Hematopoietic multipotent progenitor cell treated with erythropoietin and hydrocortisone succinate and interleukin-3 and kit ligand, for 6 days (in vitro differentiated cells): ENCODE measurements at regions not wholly inside any gene's neighbourhood (a gene's known extent, or its start where the extent isn't known, plus 50 kb on each side); places are given as distances from the start of the nearest gene placed in this dataset.

Source experiments
- DNase-seq: peaks from one replicate; pipeline ENCODE4 v3.0.0-alpha.2; 2015

DNA sequence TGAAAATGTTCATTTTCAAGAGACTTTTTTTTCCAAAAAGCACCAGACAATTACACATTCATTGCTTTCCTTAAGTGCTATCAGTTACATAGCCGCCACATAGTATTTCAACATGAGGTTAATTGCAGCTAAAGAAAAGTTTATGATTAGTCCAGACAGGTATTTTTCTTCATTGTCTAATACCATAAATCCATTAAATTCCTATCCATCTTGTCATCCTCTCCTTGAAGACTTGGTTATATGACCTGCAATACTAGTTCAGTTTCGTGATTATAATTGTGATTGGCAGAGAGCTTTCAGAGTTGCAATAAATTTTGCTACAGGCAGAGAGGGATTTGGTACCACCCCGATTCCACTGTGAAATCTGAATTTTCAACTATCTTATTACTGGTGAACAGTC, 437.7 kb downstream of the GPATCH2 start:
- no peak for DNase-seq

DNA sequence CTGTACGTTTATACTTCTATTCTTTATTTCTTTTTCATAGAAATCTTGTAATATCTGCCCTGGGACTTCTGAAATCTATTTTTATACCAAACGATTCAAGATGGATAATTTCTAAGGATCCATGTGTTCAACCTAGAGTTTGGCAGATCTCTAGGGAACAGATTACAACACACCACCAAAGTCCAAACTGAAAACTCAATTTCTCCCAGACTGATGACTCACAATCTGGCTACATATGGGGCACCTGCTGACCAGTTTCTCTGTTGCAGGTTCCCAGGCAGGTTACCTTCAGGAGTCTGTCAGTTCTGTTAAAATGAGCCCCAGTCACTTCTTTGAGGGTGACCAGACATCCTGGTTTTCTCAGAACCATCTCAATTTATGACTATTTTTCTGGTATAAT, 439.4 kb downstream of the GPATCH2 start:
- DNase-seq: no peak

DNA sequence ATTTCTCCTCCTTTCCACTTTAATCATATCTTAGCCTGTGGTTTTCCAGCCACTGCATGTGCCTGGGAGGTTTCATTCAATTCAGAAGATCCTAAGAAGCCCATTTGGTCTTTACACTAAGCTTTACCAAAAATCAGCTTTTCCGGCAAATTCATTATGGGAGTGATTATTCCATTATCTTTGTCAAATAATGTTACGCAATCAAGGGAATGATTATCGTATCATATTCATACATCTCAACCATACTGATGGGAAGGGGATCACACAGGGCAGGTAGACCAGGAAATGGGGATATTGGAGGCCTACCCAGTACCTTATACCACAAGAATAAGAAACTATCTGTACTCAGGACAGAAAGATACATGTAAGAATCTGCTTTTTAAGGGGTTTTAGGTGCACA, 440.5 kb downstream of the GPATCH2 start:
- DNase-seq: no peak

DNA sequence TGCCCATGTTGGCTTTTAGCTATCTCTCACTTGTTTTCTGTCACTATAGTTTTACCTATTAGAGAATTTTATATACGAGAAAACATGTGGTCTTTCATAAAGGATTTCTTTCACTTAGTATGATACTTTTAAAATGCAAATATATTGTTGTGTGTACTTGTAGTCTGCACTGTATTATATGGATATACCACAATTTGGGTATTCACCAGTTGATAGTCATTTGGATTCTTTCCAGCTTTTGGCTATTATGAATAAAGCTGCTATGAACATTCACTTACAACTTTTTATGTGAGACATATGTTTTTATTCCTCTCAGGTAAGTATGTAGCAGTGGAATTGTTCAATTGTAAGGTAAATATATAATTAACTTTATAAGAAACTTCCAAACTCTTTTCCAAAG, 441.5 kb downstream of the GPATCH2 start:
- DNase-seq: no peak

DNA sequence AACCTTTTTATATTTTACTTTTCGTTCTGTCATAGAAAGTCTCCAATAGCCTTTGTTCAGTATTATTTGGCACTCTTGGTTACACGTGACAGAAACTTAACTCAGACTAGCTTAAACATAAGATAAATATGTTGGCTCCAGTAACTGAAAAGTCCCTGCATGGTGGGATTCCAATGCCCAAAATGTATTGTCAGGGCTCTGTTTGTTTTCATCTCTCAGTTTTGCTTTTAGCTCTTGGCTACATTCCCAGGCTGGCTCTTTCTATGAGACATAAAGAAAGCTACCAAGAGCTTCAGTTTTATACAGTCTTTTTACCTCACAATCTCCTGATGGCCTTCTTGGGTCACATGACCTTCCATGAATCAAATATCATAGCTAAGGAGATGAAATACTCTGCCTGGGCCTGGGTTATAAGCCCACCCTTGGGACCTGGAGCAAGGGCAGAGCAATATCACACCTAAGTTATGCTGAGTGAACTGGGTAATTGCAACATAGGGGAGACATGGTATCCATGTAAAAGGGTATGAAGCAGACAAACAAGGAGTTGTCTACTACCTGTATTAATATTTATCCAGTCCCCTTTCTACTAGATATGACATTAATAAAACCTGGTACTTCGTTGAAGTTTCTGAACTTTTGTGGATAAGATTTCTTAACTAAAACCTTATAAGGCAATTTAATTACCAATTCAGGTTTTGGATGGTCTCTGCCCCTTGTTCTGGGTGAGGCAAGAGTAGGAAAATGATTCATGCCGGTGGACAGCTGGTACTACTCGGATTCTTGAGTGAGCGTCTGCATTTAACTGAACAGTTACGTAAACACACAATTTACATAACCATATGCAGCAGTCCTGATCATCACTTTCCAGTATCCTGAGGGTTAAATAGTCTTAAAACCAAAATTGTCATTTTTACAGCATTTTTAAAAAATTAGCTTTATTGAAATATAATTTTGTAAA, 442.3 kb downstream of the GPATCH2 start:
- no peak for DNase-seq

DNA sequence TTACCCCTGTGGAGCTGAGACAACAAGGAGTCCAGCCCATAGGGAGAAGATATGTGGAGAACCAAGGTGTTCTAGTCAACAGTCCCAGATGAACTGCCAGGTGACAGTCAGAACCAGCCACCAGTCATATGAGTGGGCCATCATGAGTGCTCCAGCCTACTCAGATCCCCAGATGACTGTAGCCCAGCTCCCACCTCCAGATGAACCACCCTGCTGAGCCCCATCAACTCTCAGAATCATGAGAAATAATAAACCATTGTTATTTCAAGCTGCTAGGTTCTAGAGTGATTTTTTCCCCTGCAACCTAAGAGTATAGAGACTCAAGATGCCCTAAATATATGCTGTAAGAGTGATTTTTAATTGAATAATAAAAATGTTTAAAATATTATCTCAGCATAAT, 444.2 kb downstream of the GPATCH2 start:
- DNase-seq: no peak

DNA sequence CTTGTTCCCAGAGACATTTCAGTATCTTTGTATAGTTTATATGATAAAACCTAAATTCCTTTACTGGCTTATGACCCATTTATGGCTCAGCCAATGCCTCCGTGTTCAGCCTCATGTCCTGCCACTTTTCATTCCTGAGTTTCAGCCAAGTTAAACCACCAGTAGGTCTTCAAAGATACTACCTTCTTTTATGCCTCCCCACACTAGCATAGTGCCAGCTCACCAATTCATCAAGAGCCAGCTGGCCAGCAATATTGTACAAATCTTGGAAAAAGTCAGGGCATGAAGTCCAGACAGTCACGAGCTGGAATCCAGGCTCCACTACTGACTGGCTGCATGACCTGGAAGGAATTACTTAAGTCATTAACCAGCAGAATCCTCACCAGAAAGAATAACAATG, 446.0 kb downstream of the GPATCH2 start:
- DNase-seq: no peak

DNA sequence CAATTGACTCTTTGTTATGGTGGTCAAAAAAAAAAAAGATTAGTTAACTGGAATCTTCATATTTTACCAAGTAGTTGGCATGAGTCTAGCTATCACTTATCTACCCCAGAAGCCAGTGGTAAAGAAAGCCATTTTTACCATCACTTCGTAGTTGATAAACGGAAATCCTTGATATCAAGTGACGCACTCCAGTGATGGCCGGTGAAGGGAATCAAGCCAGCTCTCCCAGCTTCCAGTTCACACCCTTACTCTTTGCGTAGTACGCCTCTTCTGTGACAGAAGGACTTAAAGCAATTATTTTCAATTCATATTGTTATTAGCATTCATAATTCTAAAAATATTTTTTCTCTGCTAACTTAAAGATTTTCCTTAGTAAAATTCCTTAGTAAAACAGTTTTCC, 447.9 kb downstream of the GPATCH2 start:
- no peak for DNase-seq

DNA sequence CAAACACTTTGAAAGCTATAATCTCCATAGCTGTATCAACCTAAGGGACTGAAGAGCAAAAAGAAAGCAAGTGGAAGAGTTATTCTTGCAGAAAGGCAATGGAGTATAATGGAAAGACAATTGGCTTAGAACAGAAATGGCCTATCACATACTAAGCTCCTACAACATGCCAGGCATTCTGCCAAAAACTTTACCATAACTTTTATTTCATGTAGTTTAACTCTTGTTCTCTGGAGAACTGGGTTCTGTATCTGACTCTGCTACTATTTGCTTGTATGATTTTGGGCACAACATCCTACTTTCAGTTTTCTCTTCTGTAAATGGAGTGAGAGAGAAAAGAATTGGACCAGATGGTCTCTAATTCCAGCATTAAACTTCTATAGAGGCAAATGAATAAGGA, 449.1 kb downstream of the GPATCH2 start:
- DNase-seq: no peak

DNA sequence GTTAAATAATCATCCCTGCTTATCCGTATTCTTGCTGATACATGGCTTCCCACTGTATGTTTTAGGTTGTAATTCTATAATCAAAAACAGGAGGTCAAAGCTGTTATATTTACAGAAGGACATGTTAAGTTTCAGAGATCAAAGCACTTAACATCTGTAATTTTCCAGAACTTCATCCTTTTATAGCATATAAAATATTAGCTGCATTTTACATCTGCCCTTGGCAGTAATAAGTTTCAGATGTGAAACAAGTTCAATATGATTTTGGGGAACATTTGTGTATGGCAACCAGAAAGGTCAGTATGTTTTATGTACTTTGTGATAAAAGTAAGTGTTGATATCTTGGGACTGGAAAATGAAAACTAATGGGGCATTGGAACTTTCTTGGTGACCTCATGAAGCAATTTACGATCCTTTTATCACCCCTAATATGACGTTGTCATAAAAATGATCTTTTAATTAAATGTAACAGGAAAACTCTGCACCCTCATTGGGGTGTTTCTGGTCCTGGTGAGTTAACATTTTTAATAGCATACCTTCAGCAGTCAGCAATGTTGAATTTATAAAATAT, 449.6 kb downstream of the GPATCH2 start:
- DNase-seq: no peak

DNA sequence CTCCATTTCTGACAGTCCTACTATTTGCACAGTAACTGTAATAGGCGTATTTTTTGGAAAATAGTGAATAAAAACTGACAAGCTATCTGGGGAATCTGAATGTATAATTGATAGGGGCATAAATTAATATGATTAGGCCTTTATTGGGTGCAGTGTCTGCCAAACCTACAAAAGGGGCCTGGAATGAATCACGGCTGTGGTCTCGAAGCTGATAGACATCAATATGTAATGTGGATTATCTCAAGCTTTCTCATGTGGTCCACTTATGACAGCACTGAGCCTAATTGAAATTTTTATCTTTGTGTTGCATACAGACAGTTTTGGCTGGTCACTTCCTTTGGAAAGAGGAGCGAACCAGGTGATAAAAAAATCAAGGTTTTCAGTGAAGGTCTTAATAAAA, 450.4 kb downstream of the GPATCH2 start:
- no peak for DNase-seq

DNA sequence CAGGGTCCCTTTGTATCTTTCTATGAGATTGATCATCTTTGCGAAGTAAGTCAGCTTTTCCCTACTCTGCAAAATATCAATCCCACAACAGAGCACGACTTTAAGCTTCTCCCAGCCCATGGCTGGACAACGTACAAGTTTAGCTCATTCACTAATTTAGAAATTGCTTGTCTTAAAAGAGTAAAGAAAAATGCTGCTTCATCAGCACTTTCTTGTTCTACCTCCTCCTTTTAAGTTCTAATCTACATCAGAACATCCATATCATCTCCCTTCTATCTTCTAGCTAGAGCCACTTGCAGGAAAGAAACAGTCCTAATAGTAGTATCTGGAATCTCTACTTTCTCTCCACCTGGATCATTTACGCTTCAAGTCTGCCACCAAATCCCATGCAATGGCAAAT, 441.2 kb upstream of the ESRRG start:
- DNase-seq: no peak

DNA sequence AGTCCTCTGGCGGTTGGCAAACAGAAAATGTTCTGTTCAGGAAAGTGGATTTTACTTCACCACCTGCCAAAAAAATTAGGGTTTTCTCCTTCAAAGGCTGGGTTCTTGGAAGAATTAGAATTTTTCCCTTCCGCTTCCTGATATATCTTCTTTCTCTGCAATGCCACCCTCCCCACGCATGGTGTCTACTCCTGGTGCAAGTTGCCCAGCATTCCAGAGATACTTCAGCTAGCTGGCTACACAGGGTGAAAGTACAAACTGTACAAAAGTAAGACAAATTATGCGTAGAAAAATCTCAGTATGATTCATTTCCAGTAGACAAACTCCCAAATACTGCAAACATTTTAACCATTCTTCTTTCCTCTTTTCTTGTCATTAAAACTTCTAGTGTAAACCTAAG, 430.1 kb upstream of the ESRRG start:
- no peak for DNase-seq

DNA sequence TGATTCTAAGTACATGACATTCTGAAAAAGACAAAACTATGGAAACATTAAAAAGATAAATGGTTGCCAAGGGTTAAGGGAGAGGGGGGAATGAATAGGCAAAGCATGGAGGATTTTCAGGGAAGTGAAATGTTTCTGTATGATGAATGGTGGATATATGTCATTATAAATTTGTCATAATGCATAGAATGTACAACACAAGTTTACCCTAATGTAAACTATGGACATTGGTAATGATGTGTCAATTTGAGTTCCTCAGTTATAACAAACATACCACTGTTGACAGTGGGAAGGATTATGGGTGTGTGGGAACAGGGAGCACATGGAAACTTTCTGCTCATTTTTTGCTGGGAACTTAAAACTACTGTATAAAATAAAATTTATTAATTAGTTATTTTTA, 427.1 kb upstream of the ESRRG start:
- no peak for DNase-seq

DNA sequence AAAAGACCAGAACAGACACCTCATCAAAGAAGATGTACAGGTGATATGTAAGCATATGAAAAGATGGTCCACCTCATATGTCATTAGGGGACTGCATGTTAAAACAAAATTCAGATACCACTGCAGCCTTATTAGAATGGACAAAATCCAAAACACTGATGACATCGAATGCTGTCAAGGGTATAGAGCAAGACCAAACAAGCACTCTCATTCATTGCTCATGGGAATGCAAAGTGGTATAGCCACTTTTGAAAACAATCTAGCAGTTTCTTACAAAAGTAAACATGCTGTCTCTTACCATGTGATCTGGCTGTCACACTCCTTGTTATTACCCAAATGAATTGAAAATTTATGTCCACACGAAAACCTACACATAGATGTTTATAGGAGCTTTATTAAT, 426.6 kb upstream of the ESRRG start:
- DNase-seq: no peak

DNA sequence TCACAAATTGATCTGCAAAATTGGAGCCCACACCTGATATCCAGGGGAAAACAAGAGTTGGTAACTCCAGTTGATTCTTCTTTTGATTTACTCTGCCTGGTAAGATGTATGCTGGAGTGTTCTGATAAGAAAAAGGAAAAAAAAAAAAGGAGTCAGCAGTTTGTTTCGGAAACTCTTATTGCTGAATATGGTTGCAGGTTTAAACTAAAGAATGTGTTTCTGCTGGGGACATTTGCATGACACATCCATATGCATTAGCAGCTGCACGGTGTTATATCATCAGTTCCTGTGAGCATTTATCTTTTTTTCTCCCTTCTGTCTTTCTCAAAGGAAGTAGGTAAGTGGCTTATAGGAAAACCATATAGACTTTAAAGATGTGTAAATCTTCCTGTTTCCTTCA, 418.5 kb upstream of the ESRRG start:
- DNase-seq: no peak

DNA sequence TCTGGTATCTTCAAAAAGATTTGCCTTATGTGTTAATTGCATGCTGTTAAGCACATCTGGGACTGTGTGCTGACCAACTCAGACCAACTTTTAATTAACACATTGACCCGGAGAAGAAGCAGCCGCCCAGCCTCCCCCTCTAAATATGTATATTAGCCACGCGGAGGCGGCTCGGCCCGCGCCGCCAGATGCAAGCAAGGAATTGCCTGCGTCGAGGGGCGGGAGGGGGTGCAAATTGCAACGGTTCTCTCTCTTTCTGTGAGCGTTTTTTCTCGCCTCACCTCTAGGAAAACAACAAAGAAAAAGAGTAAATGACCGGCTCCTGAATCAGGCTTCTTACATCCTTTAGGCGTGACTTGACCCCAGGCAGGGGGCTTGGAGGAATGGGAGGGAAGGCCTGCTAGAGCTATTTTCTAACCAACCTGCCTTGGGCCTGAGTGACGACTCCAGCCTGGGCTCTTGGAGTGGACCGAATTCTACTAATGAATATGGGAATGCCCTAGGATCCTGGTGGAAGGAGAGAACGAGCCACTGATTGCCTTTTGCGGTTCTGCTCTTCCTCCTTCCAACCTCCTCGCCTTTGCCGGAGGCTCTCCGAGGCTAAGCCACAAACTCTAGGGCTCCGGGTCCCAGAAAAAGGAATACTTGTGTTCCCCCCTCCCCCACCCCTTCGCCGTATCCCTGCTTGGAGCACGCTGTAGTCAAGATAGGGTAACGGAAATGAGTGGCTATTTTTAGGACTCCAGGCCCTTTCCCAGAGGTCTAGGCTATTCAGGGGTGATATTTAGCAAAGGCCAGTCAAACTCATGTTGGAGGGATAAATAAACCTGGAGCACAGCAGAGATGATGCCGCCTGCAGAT, 417.0 kb upstream of the ESRRG start:
- DNase-seq: no peak

DNA sequence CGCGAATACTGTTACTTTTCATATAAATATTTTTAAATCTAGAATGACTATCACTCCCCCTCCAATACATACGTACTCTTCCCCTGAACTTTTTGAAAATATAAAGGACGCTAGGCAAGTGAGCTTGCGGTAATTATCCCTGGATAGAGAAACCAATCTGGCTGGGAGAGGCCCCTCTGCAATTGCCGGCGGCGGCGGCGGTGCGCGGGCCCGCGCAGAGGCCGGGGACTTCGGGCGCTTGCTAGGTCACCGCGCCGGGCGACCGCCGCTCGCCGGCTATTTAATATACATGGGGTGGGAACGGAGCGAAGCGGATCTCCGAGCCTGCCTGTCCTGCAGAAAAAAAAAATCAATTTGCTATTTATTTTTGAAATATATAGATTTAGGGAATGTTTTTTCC, 416.3 kb upstream of the ESRRG start:
- DNase-seq: no peak

DNA sequence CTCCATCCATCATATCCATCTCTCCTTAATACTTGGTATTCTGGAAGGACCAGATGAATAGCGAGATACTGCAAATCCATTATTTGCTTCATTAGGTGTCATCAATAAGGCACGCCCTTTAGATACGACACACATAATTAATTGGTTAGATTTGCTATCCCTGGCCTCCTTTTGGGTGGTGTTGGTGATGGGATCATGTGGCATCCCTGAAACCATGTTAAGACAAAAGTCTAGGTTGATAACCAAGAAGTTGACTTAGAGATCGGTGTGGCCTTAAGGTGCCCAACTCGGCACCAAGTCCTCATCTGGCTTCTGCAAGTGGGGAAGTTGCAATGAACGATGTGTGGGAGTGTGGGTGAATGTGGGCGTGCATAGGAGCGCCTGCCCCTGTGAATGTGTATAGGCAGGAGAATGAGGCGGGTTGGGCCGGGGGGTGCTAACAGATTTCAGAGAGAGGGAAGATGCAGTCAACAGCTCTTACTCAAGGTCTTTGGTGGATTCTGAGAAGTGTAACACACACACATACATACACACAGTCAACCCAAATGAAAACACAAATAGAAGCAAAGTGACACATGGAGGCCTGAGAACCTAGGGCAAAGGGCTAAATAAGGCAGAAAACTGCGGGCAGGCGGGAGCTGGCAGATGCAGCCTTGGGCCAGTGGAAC, 415.7 kb upstream of the ESRRG start:
- no peak for DNase-seq

DNA sequence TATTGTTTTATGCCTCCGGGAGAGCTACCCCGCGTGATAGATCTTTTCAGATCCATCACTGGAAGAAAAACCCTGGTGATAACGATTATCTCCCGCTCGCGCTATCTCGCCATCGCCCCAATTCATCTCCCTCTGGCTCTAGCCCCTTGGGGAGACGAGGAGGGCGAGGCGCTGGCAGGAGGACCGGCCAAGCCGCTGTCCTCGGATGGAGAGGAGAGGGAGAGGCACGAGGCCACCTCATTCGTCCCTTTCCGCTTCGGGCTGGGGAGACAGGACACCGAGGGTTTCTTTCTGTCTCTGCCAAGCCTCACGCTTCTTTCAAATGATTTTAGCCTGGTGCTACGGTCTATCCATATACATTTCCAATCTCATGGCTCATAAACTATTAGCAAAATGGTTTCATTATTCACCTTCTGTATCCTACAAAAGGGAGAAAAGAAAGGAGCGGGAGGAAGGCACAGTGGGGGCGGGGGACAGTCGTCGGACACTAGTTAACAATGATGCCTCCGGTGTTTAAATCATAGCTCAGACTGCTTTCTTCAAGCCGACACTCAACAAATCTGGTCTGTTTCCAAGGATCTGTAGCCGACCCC, 415.0 kb upstream of the ESRRG start:
- DNase-seq: no peak

DNA sequence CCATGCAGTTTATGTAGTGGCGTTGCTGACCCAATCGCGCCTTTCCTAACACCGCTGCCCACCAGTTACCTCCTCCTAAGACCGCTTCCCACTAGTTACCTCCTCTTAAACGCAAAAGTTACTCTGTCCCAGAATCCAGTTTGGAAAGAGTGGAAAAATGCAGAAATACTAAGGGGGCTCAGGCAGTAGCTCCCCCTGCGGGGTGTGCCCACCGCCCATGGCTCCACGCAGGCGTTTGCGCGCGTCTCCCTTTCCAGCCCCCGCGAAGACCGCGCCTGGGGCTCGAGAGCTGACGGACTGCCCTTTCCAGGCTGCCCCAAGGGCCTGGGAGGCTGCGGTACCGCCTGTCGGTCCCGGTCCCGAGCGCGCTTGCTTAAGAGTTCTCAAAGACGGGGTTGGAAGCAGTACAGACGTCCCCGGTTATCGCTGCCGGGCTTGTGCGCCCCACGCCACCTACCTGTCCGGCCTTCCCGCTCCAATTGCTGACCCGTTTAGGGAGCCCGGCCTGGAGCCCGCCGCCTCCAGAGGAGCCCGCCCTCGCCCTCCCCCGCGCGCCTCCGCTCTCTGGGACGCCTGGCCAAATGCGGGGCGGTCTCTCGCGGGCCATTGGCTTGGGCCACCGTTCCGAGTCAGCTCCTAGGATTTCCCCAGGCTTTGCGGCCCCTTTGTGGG, 414.1 kb upstream of the ESRRG start:
- DNase-seq: no peak

DNA sequence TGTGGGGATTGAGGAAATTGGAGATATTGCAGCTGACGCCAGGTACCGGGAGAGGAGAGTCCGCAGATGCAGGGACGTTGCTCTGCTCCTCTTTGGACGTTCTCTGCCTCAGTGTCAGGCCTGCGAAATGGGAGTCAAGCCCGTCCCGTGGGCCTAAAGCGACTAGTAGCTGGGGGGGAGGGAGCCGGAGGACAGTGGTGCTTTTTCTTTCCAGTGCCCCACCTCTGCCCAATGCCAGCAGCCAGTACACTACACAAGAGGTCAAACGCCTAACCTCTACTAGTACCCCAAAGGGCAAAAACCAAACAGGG, 413.6 kb upstream of the ESRRG start:
- no peak for DNase-seq
